ENCODE measurements at regions not wholly inside any gene's neighbourhood (a gene's known extent, or its start where the extent isn't known, plus 50 kb on each side); places are given as distances from the start of the nearest gene placed in this dataset.

DNA sequence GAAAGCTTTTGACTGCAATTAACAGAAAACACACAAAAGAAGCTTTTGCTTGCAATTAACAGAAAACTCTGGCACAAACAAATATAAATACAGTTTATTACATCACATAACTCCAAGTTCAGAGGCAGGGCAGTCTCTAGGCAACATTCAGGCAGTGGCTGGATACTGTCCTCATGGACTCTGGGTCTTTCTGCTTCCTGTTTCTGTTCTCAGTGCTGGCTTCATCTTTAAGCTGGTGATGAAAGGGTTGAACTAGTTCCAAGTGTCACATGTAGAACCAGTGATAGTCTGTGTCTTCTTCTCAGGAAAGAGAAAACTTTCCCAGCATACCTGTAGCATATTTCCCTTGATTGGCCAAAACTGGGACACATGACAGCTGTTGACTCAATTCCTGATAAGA, 222.6 kb upstream of the GLRA1 start:
- no peak for DNase-seq (ENCODE audit: low read depth)
- TF ChIP-seq, protein P1, sequence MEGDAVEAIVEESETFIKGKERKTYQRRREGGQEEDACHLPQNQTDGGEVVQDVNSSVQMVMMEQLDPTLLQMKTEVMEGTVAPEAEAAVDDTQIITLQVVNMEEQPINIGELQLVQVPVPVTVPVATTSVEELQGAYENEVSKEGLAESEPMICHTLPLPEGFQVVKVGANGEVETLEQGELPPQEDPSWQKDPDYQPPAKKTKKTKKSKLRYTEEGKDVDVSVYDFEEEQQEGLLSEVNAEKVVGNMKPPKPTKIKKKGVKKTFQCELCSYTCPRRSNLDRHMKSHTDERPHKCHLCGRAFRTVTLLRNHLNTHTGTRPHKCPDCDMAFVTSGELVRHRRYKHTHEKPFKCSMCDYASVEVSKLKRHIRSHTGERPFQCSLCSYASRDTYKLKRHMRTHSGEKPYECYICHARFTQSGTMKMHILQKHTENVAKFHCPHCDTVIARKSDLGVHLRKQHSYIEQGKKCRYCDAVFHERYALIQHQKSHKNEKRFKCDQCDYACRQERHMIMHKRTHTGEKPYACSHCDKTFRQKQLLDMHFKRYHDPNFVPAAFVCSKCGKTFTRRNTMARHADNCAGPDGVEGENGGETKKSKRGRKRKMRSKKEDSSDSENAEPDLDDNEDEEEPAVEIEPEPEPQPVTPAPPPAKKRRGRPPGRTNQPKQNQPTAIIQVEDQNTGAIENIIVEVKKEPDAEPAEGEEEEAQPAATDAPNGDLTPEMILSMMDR (IDR thresholded peaks at IDR 0.05; ENCODE audit: control insufficient read depth, extremely low read depth, insufficient read depth), result no peak
- no peak overlapping the region for H3K4me3 ChIP-seq (ENCODE audit: low read depth, low read length)

DNA sequence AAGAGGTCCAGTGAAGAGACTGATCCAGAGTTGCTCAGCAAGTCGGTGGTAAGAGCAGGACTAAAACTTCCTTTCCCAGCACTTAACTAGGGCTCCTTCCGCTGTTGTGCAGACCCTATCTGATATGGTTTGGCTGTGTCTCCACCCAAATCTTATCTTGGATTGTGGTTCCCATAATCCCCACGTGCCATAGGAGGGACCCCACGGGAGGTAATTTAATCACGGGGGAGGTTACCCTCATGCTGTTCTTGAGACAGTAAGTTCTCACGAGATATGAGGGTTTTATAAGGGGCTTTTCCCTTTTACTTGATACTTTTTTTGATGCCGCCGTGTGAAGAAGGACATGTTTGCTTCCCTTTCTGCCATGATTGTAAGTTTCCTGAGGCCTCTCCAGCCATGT, 221.9 kb upstream of the GLRA1 start:
- no peak for DNase-seq (ENCODE audit: low read depth)

DNA sequence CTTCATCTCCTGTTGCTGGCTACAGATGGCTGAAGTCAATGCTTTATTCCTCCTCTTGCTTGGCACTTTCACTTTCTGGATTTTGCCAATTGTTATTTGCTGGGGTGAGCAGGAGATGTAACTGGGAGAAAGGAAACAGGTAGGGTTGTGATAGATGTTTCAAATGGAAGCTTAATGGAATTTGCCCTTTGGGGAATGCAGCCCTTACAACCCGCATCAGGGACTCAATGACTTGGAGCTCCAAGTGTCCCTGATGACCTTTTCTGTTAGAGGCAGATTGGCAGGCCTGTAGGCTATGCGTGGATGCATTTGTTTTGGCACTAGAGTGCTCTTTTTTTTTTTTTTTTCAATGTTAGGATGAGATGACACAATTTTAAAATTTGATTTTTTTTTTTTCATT, 219.9 kb upstream of the GLRA1 start:
- DNase-seq (ENCODE audit: low read depth), result no peak
- TF ChIP-seq, protein P1 (IDR thresholded peaks at IDR 0.05; ENCODE audit: control insufficient read depth, extremely low read depth, insufficient read depth), result no peak
- H3K4me3 ChIP-seq (ENCODE audit: low read depth, low read length), result no peak overlapping the region

More for the DNA sequence above, 221.9 kb upstream of the GLRA1 start:
- TF ChIP-seq, protein P1 (IDR thresholded peaks at IDR 0.05; ENCODE audit: control insufficient read depth, extremely low read depth, insufficient read depth), result no peak
- no peak overlapping the region for H3K4me3 ChIP-seq (ENCODE audit: low read depth, low read length)

- DNase-seq (ENCODE audit: low read depth), result no peak
- TF ChIP-seq, protein P1 (IDR thresholded peaks at IDR 0.05; ENCODE audit: control insufficient read depth, extremely low read depth, insufficient read depth), result no peak
- H3K4me3 ChIP-seq (ENCODE audit: low read depth, low read length), result no peak overlapping the region
Observed at GRCh38 chr5:152144030-152144429, 219.4 kb upstream of the GLRA1 start.

DNA sequence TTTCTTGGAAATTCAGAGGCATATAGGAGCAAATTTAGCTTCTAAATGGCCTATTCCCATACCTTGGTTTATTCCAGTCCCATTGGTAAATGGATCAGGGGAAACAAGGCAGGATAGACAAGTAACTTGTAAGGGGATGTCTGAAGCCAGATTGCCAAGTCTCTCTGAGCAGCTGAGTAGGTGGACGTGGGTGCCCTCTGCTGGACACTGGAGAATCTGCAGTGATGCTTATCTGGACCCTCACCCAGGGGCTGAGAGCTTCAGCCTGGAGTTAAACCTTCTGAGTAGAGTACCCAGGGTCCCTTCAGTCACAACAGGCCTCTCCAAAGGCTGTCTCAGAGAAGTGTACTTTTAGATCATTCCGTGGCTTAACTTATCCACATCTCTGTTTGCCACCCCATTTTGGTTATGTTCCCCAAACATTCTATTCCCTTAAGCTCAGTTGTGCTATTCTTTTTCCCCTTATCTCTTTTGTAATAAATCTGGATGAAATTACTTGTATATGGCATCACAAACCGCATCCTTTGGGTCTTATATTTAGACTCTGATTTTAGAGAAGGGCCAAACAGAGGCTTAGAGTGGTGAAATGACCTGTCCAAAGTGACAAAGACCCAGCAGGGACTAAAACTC, 218.3 kb upstream of the GLRA1 start:
- TF ChIP-seq, protein P1 (IDR thresholded peaks at IDR 0.05; ENCODE audit: control insufficient read depth, extremely low read depth, insufficient read depth), result peak; percentile 84
- no peak overlapping the region for H3K4me3 ChIP-seq (ENCODE audit: low read depth, low read length)
- DNase-seq (ENCODE audit: low read depth), result peak; percentile 3

- TF ChIP-seq, protein P1 (IDR thresholded peaks at IDR 0.05; ENCODE audit: control insufficient read depth, extremely low read depth, insufficient read depth), result no peak
- DNase-seq (ENCODE audit: low read depth), result no peak
- no peak overlapping the region for H3K4me3 ChIP-seq (ENCODE audit: low read depth, low read length)
Observed at GRCh38 chr5:152140347-152140746, 215.7 kb upstream of the GLRA1 start.

DNA sequence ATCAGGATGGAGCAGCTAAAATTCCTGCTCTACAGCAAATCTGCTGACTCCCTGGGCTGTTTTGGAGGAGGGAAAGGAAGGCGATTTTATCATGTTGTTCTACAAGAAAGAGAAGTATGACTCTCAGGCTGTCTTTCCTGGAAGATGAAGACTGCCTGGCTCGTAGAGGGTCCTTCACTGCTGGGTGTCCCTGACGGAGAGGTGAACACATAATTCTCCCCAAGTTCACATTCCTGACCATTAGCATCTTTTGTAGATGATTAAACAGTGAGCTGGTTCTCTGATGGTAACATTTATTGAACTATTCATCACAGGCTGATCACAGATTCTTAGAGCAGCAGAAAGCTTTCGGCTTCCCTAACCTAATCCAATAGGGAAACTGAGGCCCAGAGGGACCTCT, 212.4 kb upstream of the GLRA1 start:
- no peak overlapping the region for H3K4me3 ChIP-seq (ENCODE audit: low read depth, low read length)
- TF ChIP-seq, protein P1 (IDR thresholded peaks at IDR 0.05; ENCODE audit: control insufficient read depth, extremely low read depth, insufficient read depth), result no peak
- no peak for DNase-seq (ENCODE audit: low read depth)
